Bronchial epithelial cell (primary cell): ENCODE measurements at regions not wholly inside any gene's neighbourhood (a gene's known extent, or its start where the extent isn't known, plus 50 kb on each side); places are given as distances from the start of the nearest gene placed in this dataset.

Experiments
- DNase-seq: peaks from one replicate; pipeline ENCODE4 v3.0.0-alpha.2; 2010; ENCODE audit warnings: low read depth
- FAIRE-seq: peaks from 2 replicates; lab custom pipeline; 2011; peaks lifted over from hg19 to GRCh38; lab: Jason Lieb, UNC
- H3K27me3 ChIP-seq: 2 replicates; pipeline ENCODE4 v1.5.1; 2011; ENCODE audit warnings: low read length; ENCODE audit not compliant: control insufficient read depth, insufficient read depth
- H3K36me3 ChIP-seq: 2 replicates; pipeline ENCODE4 v1.5.1; 2011; ENCODE audit warnings: low read length; ENCODE audit not compliant: control insufficient read depth, insufficient read depth
- H3K4me3 ChIP-seq: 2 replicates; pipeline ENCODE4 v1.5.1; 2011; ENCODE audit warnings: mild to moderate bottlenecking, low read depth, low read length, control low read depth
- TF ChIP-seq, protein P1 (sequence below): IDR thresholded peaks from 2 replicates; pipeline ENCODE4 v1.5.1; 2011; ENCODE audit warnings: mild to moderate bottlenecking, moderate library complexity, low read length, control low read depth, inconsistent platforms; ENCODE audit not compliant: insufficient read depth, severe bottlenecking

DNA sequence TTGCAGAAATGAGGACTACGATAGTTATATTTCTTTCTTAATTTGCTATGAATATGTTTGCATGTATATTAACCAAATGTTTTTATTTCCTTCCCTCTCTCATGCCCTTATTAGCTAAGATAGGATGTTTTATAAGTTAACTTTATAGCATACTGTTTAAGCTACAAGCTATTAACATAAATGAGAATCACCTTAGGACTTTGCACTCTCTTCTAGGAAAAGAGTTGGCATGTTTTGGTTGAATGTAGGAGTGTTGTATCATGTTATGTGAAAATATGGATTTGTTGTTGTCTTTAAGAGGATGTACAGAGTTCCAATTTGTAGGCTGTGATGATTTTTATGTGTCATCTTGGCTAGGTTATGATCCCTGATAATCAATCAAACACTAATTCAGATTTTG is 467.4 kb upstream of the SETBP1 start:
- FAIRE-seq (no peak), DNase-seq (no peak)
- no peak overlapping the region for H3K4me3 ChIP-seq
- TF ChIP-seq, protein P1, sequence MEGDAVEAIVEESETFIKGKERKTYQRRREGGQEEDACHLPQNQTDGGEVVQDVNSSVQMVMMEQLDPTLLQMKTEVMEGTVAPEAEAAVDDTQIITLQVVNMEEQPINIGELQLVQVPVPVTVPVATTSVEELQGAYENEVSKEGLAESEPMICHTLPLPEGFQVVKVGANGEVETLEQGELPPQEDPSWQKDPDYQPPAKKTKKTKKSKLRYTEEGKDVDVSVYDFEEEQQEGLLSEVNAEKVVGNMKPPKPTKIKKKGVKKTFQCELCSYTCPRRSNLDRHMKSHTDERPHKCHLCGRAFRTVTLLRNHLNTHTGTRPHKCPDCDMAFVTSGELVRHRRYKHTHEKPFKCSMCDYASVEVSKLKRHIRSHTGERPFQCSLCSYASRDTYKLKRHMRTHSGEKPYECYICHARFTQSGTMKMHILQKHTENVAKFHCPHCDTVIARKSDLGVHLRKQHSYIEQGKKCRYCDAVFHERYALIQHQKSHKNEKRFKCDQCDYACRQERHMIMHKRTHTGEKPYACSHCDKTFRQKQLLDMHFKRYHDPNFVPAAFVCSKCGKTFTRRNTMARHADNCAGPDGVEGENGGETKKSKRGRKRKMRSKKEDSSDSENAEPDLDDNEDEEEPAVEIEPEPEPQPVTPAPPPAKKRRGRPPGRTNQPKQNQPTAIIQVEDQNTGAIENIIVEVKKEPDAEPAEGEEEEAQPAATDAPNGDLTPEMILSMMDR: no peak
- H3K27me3 ChIP-seq: no peaks in the 10 kb centered on the region
- H3K36me3 ChIP-seq: no peaks in the 10 kb centered on the region

DNA sequence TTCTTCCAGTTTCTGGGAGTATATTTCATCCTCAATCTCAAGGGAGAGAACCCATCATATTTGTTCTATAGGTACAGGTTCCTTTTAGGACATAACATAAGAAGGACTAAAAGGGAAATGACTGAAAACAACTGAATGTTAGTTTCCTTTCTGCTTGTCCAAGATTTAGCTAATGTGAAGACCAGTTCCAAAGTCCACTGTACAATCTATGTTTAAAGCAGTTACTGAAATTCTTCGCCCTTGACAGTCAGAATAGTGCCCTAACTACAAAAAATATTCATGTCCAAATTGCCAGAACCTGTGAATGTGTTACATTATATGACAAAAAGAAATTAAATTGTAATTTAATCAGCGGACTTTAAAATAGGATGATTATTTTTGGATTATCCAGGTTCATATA is 466.3 kb upstream of the SETBP1 start:
- TF ChIP-seq, protein P1: no peak
- FAIRE-seq (no peak), DNase-seq (no peak)
- H3K4me3 ChIP-seq: no peak overlapping the region
- H3K27me3 ChIP-seq: no peaks in the 10 kb centered on the region
- H3K36me3 ChIP-seq: no peaks in the 10 kb centered on the region

DNA sequence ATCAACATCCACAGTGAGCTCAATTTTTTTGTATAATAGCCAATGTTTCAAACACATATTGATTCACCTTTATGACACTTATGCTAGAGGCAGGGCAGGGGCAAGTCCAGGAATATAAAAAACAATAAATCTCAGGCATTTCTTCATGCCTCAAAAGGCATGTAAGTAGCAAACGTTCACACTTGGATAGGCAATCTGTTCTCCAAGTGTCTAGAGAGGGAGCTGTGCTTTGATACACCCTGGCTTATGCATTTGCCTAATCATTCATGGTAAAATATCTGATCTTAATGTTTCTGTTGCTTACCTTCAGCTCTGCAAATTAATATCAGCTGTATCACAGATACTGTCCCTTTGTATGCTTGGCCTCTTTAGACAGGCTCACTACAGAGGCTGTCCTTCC is 464.5 kb upstream of the SETBP1 start:
- TF ChIP-seq, protein P1: no peak
- FAIRE-seq (no peak), DNase-seq (no peak)
- Histone ChIP-seq H3K36me3 (no peaks in the 10 kb centered on the region), H3K27me3 (no peaks in the 10 kb centered on the region), H3K4me3 (no peak overlapping the region)

DNA sequence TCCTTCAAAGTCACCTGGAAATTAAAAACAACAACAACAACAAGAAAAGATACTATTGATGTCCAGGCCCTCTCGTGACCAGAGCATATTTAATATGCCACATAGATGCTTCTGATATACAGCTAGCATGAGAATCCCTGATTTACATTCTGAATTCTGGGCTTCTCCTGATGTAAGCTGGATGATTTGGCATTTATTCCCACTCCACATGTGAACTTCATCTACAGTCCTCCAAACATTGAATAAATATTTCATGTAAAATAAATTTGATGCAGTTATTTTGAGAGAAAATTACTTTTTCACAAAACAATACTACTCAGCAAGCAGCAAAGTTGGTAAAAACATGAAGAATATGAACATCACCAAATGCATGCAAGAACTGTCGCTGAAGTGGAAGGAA is 453.2 kb upstream of the SETBP1 start:
- no peak for FAIRE-seq
- Histone ChIP-seq H3K27me3 (no peaks in the 10 kb centered on the region), H3K4me3 (no peak overlapping the region), H3K36me3 (no peaks in the 10 kb centered on the region)
- TF ChIP-seq, protein P1: no peak
- no peak for DNase-seq

DNA sequence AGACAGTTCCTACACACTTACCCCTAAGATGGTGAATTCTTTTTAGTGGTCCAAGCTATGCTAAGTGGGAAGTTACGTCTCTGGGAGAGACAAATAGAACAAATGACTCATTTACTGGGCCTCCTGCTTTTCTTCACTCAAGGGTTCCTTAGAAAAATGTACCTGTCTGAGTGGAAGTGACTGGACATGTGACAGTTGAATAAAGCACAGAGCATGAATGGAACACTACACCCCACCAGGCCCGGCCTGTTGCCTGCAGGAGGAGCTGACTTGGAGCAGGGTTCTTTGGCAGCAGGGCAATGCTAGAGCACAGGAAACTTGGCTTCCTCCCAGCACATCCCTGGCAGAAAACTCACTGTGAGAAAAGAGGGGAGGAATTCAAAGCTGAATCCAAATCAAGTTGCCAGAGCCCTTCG is 451.0 kb upstream of the SETBP1 start:
- peak; percentile 58 for DNase-seq
- no peaks in the 10 kb centered on the region for H3K36me3 ChIP-seq
- no peak for FAIRE-seq
- TF ChIP-seq, protein P1: no peak
- H3K27me3 ChIP-seq: no peaks in the 10 kb centered on the region
- no peak overlapping the region for H3K4me3 ChIP-seq

DNA sequence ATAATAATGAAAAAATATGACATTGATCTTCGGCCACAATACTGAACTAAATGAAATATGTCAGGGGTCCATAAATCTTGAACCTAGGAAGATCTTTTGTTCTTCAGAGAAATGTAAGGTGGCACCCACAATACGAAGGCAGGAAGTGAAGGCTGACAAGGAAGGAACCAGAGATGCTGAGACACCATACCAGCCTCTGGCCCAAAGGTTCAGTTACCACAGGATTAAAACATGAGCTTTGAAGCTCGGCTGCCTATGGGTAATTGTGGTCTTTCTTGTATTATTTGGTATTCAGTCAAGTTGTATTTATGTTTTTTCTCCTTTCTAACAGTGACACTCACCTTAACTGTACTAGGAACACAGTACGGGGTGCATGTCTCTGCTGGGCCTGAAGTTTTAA is 448.8 kb upstream of the SETBP1 start:
- DNase-seq: no peak
- TF ChIP-seq, protein P1: no peak
- H3K36me3 ChIP-seq: no peaks in the 10 kb centered on the region
- H3K4me3 ChIP-seq: no peak overlapping the region
- H3K27me3 ChIP-seq: no peaks in the 10 kb centered on the region
- no peak for FAIRE-seq
